Vagina (tissue), 2 donors: ENCODE measurements at regions not wholly inside any gene's neighbourhood (a gene's known extent, or its start where the extent isn't known, plus 50 kb on each side); places are given as distances from the start of the nearest gene placed in this dataset.

Experiments
- DNase-seq, 2 donors: peaks; one replicate each; pipeline ENCODE4 v3.0.0-alpha.2; 2017; ENCODE audit errors: extremely low spot score in 2 of 2
- H3K27ac ChIP-seq: fragments of 200-600 bp; sonication (generic); one replicate; pipeline ENCODE4 v1.5.1; 2019
- H3K27me3 ChIP-seq: fragments of 200-600 bp; sonication (generic); one replicate; pipeline ENCODE4 v1.5.1; 2019
- H3K36me3 ChIP-seq, 2 donors: fragments of 200-600 bp; sonication (generic); one replicate each; pipeline ENCODE4 v1.5.1; 2017 to 2019
- H3K4me1 ChIP-seq: fragments of 200-600 bp; sonication (generic); one replicate; pipeline ENCODE4 v1.5.1; 2019
- H3K4me3 ChIP-seq, 2 donors: fragments of 200-600 bp; sonication (generic); 1 replicate in 1 of 2; 2 replicates in 1 of 2; pipeline ENCODE4 v1.5.1; 2016 to 2019
- H3K9me3 ChIP-seq: fragments of 200-600 bp; sonication (generic); one replicate; pipeline ENCODE4 v1.5.1; 2019
- POLR2A ChIP-seq, 2 donors: fragments of 450-650 bp; IDR thresholded peaks; one replicate each; pipeline ENCODE4 v1.6.1; 2017; ENCODE audit warnings: antibody characterized with exemption in 2 of 2, mild to moderate bottlenecking in 2 of 2, moderate library complexity in 2 of 2
- POLR2AphosphoS5 ChIP-seq, 2 donors: sonication (generic); formaldehyde crosslinking; IDR thresholded peaks; one replicate each; pipeline ENCODE4 v1.9.0; 2017; ENCODE audit warnings: antibody characterized with exemption in 2 of 2, mild to moderate bottlenecking in 2 of 2, low read depth in 1 of 2; ENCODE audit not compliant: insufficient read depth in 1 of 2
- intact Hi-C: fragments of 100-400 bp; cut with DNase I; formaldehyde crosslinking; loops from one replicate; pipeline ENCODE4 v1.15.1; 2023
- TF ChIP-seq, protein P1 (sequence below), 3 experiments: fragments of 450-650 bp in 2 of 3; fragments of 200-600 bp in 1 of 3; sonication (generic) in 1 of 3; IDR thresholded peaks; one replicate each; pipeline ENCODE4 v1.5.1; 2017 to 2019; ENCODE audit warnings: antibody characterized with exemption in 3 of 3, mild to moderate bottlenecking in 2 of 3, moderate library complexity in 2 of 3

DNA sequence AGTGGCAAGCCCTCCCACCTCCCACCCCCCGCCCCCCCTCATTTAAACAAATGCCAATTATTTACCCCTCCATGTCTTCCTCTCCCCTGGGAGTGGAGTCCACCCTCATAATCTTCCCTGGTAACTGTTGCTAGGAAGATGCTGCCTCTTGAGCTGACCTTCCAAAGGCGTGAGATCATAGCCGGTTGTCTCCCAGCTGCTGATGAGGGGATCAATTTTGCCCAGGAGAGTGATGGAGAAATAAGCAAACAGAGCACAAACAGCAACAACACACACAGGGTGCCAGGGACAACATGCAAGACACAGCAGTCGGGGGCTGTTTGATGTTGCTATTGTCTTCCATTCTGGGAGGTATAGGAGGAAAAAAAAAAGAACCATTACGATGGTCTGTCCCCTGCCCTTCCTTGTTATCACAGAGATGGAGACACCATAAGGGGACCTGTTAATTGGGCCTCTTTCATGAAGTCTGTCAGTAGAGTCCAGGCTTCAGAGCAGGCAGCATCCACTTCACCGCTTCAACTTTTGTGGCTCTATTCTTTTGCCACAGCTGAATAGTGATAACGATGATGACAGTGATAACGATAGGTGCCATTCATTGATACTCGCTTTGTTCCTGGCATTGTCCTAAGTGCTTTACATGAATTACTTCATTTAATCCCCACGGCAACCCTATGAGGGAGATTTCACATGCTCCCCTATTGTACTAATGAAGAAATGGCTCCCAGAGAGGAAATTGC, 76.9 kb upstream of the RGMA start:
- H3K36me3 ChIP-seq: no peaks in the 10 kb centered on the region
- no peaks in the 10 kb centered on the region for H3K27me3 ChIP-seq
- no peak overlapping the region for H3K27ac ChIP-seq
- TF ChIP-seq, protein P1, sequence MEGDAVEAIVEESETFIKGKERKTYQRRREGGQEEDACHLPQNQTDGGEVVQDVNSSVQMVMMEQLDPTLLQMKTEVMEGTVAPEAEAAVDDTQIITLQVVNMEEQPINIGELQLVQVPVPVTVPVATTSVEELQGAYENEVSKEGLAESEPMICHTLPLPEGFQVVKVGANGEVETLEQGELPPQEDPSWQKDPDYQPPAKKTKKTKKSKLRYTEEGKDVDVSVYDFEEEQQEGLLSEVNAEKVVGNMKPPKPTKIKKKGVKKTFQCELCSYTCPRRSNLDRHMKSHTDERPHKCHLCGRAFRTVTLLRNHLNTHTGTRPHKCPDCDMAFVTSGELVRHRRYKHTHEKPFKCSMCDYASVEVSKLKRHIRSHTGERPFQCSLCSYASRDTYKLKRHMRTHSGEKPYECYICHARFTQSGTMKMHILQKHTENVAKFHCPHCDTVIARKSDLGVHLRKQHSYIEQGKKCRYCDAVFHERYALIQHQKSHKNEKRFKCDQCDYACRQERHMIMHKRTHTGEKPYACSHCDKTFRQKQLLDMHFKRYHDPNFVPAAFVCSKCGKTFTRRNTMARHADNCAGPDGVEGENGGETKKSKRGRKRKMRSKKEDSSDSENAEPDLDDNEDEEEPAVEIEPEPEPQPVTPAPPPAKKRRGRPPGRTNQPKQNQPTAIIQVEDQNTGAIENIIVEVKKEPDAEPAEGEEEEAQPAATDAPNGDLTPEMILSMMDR (IDR thresholded peaks at IDR 0.05): no peak
- TF ChIP-seq POLR2AphosphoS5 (IDR thresholded peaks at IDR 0.05; ENCODE audit: insufficient read depth in 1 of 2, low read depth in 1 of 2) (no peak), POLR2A (IDR thresholded peaks at IDR 0.05) (no peak)
- intact Hi-C loops: no loop called here
- no peak for DNase-seq
- no peaks in the 10 kb centered on the region for H3K9me3 ChIP-seq
- H3K4me1 ChIP-seq: no peaks in the 10 kb centered on the region
- H3K4me3 ChIP-seq: no peak overlapping the region

DNA sequence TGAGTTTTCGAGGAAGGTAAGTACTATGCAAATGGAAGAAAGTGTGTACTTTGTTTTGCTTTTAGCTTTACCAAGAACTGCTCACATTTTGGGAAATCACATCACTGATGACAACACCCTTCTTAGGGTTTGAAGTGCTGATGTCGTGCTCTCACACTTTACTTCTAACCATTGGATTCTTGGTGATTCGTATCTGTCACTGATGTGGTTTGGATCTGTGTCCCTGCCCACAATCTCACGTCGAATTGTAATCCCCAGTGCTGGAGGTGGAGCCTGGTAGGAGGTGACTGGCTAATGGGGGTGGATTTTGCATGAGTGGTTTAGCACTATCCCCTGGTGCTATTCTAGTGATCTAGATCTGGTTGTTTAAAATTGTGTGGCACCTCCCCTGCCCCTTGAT, 75.4 kb upstream of the RGMA start:
- TF ChIP-seq, protein P1 (IDR thresholded peaks at IDR 0.05): no peak
- no peak for TF ChIP-seq POLR2AphosphoS5 (IDR thresholded peaks at IDR 0.05; ENCODE audit: insufficient read depth in 1 of 2, low read depth in 1 of 2)
- TF ChIP-seq POLR2A (IDR thresholded peaks at IDR 0.05): no peak
- intact Hi-C loops: no loop called here
- H3K4me1 ChIP-seq: no peaks in the 10 kb centered on the region
- H3K27me3 ChIP-seq: no peaks in the 10 kb centered on the region
- no peak overlapping the region for H3K27ac ChIP-seq
- no peak for DNase-seq
- no peaks in the 10 kb centered on the region for H3K9me3 ChIP-seq
- no peaks in the 10 kb centered on the region for H3K36me3 ChIP-seq
- no peak overlapping the region for H3K4me3 ChIP-seq

DNA sequence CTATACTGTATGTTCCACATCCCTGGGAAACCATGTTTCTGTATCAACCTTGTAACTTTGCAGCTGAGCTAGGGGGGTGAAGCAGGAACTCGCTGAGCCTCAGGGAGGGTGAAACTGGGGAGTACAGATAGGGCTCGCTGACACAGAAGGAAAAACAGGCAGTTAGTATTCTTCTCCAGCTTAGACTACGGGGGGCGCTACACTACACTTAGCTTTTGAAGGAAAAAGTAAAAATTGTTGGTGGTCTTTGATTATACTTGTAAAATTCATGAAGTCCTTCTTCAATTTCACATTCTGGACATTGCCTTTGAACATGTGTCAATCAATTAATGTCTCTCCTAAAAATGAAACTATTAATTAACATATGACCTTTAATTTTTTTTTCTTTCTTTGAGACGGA, 73.5 kb upstream of the RGMA start:
- no peak for DNase-seq
- Histone ChIP-seq H3K4me3 (no peak overlapping the region), H3K9me3 (no peaks in the 10 kb centered on the region), H3K27ac (no peak overlapping the region), H3K4me1 (no peaks in the 10 kb centered on the region), H3K27me3 (no peaks in the 10 kb centered on the region), H3K36me3 (no peaks in the 10 kb centered on the region)
- intact Hi-C loops: no loop called here
- TF ChIP-seq POLR2A (IDR thresholded peaks at IDR 0.05): no peak
- TF ChIP-seq, protein P1 (IDR thresholded peaks at IDR 0.05): no peak
- no peak for TF ChIP-seq POLR2AphosphoS5 (IDR thresholded peaks at IDR 0.05; ENCODE audit: insufficient read depth in 1 of 2, low read depth in 1 of 2)

- no peak for DNase-seq
Observed at GRCh38 chr15:93159930-93160329, 70.9 kb upstream of the RGMA start.

More at GRCh38 chr15:93159930-93160329, 70.9 kb upstream of the RGMA start:
- Histone ChIP-seq H3K27me3 (no peaks in the 10 kb centered on the region), H3K4me1 (no peaks in the 10 kb centered on the region), H3K36me3 (no peaks in the 10 kb centered on the region), H3K9me3 (no peaks in the 10 kb centered on the region), H3K27ac (no peak overlapping the region), H3K4me3 (no peak overlapping the region)
- intact Hi-C loops: no loop called here
- no peak for TF ChIP-seq POLR2A (IDR thresholded peaks at IDR 0.05)
- TF ChIP-seq POLR2AphosphoS5 (IDR thresholded peaks at IDR 0.05; ENCODE audit: insufficient read depth in 1 of 2, low read depth in 1 of 2): no peak
- TF ChIP-seq, protein P1 (IDR thresholded peaks at IDR 0.05): no peak
